ENCODE measurements at regions not wholly inside any gene's neighbourhood (a gene's known extent, or its start where the extent isn't known, plus 50 kb on each side); places are given as distances from the start of the nearest gene placed in this dataset.

DNA sequence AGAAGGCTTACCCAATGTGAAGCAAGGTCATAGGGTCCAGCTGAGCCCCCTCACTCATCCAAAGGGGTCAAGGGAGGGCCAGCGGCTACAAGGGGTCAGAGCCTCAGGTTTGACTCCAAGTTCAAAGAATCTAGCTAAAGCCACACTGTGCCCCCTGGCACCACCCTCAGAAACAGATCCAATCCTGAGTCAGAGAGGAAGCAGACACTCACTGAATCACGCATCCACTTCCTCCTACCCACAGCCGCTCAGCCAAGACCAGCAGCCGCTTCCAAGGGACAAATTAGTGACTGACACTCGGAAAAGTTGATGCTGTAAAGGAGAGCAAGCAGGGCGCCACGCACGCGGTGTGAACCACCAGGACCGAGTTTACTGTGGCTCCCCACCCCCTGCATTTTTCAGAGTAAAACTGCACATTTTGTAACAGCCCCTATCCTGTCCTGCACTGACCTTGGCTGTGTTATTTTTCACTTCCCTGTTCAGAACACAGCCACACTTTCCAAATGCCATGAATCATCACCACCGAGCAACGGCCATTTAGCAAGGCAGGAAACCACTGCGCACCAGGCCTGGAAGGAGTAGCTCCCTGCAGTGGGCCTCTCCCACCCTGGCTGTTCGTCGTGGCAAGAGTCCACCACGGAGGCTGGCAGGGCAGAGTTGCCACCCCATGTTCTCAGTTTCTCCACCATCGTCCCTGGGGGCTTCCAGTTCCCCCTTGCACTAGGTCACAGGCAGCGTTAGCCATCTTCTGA, 147.8 kb downstream of the TOMM20 start:
- intact Hi-C loops (cut with micrococcal nuclease): no loop called here
- 1% methylated on average over 17 of the region's 18 CpGs for WGBS (ENCODE audit: insufficient coverage)
- Histone ChIP-seq H3K9me3 (ENCODE audit: control extremely low read depth in 1 of 3, control insufficient read depth in 2 of 3, insufficient read depth in 1 of 3, low read length in 2 of 3) (no peaks in the 10 kb centered on the region), H3K27me3 (replicated peaks in 1 of 4; ENCODE audit: control extremely low read depth in 1 of 4, control insufficient read depth in 3 of 4, insufficient read depth in 4 of 4, low read length in 3 of 4) (no peaks in the 10 kb centered on the region), H3K4me2 (replicated peaks; ENCODE audit: low read depth, low read length, poor library complexity, severe bottlenecking) (peak overlapping the region; percentile 69), H3K4me1 (ENCODE audit: control insufficient read depth in 2 of 2, insufficient read depth in 2 of 2, low read length in 2 of 2) (peaks cover 48 to 63% of the 10 kb centered on the region in 2 donors), H3K27ac (ENCODE audit: low read length in 2 of 2) (peak overlapping the region; percentile 64 to 73), H3K9ac (ENCODE audit: low read length) (peak overlapping the region; percentile 19), H2AFZ (ENCODE audit: insufficient read depth, low read depth, low read length, poor library complexity, severe bottlenecking) (peak overlapping the region; percentile 25), H4K20me1 (ENCODE audit: control insufficient read depth, insufficient read depth, low read length, poor library complexity, severe bottlenecking) (no peaks in the 10 kb centered on the region), H3K36me3 (replicated peaks in 1 of 2; ENCODE audit: control extremely low read depth in 1 of 2, control insufficient read depth in 1 of 2, extremely low read depth in 1 of 2, insufficient read depth in 2 of 2, low read length in 1 of 2) (no peaks in the 10 kb centered on the region), H3K4me3 (ENCODE audit: control extremely low read depth in 1 of 5, extremely low read depth in 1 of 5, insufficient read depth in 1 of 5, low read depth in 2 of 5, low read length in 4 of 5) (peak overlapping the region in 3 of 5 experiments; percentile 5 to 28 (median 7)), H3K79me2 (ENCODE audit: control insufficient read depth, insufficient read depth, low read length) (no peaks in the 10 kb centered on the region)
- H3K27me3 Mint-ChIP-seq: no peaks in the 10 kb centered on the region
- peak overlapping the region; percentile 88 for H3K4me3 Mint-ChIP-seq
- peak overlapping the region; percentile 98 for H3K27ac Mint-ChIP-seq
- peak; percentile 52 for ATAC-seq (ENCODE audit: low read depth)
- H3K4me1 Mint-ChIP-seq: peaks cover 61% of the 10 kb centered on the region
- ChIA-PET POLR2A (interaction anchor here (1.2 to 3.6 kb wide), 3 partner anchors 9 to 369 kb away, joined by 4 to 30 read pairs (median 5); no protein-coding TSS in a partner anchor), CTCF (interaction anchor here (0.5 to 3.4 kb wide), 9 partner anchors 27 to 368 kb away, joined by 3 to 30 read pairs (median 4); no protein-coding TSS in a partner anchor)
- DNase-seq: peak; percentile 74
- no peaks in the 10 kb centered on the region for H3K9me3 Mint-ChIP-seq (ENCODE audit: insufficient read depth)
- TF ChIP-seq, protein P1, sequence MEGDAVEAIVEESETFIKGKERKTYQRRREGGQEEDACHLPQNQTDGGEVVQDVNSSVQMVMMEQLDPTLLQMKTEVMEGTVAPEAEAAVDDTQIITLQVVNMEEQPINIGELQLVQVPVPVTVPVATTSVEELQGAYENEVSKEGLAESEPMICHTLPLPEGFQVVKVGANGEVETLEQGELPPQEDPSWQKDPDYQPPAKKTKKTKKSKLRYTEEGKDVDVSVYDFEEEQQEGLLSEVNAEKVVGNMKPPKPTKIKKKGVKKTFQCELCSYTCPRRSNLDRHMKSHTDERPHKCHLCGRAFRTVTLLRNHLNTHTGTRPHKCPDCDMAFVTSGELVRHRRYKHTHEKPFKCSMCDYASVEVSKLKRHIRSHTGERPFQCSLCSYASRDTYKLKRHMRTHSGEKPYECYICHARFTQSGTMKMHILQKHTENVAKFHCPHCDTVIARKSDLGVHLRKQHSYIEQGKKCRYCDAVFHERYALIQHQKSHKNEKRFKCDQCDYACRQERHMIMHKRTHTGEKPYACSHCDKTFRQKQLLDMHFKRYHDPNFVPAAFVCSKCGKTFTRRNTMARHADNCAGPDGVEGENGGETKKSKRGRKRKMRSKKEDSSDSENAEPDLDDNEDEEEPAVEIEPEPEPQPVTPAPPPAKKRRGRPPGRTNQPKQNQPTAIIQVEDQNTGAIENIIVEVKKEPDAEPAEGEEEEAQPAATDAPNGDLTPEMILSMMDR (IDR thresholded peaks at IDR 0.05): no peak
- no peak for TF ChIP-seq EZH2 (IDR thresholded peaks at IDR 0.05; ENCODE audit: borderline replicate concordance, insufficient read depth, low read depth, low read length, poor library complexity, severe bottlenecking)

DNA sequence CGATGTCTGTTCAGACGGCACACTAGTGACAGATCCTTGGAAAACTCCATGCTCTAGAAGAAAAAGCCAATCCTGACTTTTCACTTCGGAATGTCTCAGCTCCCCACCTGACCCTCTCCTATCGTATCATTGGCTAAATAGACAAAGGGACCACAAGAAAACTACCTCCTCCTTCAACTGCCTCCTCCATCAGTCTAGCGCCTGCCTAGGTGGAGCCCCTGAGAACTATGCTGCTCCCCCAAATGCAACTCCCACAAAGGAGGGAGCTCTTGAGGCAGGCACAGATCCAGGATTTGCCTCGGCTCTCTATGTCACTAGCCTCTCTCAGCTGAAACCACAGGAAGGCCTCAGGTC, 148.4 kb downstream of the TOMM20 start:
- POLR2A ChIA-PET: interaction anchor here (1.2 to 3.6 kb wide), 3 partner anchors 8 to 368 kb away, joined by 4 to 30 read pairs (median 5); no protein-coding TSS in a partner anchor
- Histone ChIP-seq H4K20me1 (ENCODE audit: control insufficient read depth, insufficient read depth, low read length, poor library complexity, severe bottlenecking) (no peaks in the 10 kb centered on the region), H3K27ac (ENCODE audit: low read length in 2 of 2) (peak overlapping the region; percentile 64 to 73), H3K4me3 (ENCODE audit: control extremely low read depth in 1 of 5, extremely low read depth in 1 of 5, insufficient read depth in 1 of 5, low read depth in 2 of 5, low read length in 4 of 5) (peak overlapping the region in 1 of 5 experiments; percentile 28), H3K4me2 (replicated peaks; ENCODE audit: low read depth, low read length, poor library complexity, severe bottlenecking) (peak overlapping the region; percentile 69), H3K27me3 (replicated peaks in 1 of 4; ENCODE audit: control extremely low read depth in 1 of 4, control insufficient read depth in 3 of 4, insufficient read depth in 4 of 4, low read length in 3 of 4) (no peaks in the 10 kb centered on the region), H3K9ac (ENCODE audit: low read length) (peak overlapping the region; percentile 19), H3K36me3 (replicated peaks in 1 of 2; ENCODE audit: control extremely low read depth in 1 of 2, control insufficient read depth in 1 of 2, extremely low read depth in 1 of 2, insufficient read depth in 2 of 2, low read length in 1 of 2) (no peaks in the 10 kb centered on the region), H3K79me2 (ENCODE audit: control insufficient read depth, insufficient read depth, low read length) (no peaks in the 10 kb centered on the region), H2AFZ (ENCODE audit: insufficient read depth, low read depth, low read length, poor library complexity, severe bottlenecking) (peak overlapping the region; percentile 25), H3K9me3 (ENCODE audit: control extremely low read depth in 1 of 3, control insufficient read depth in 2 of 3, insufficient read depth in 1 of 3, low read length in 2 of 3) (no peaks in the 10 kb centered on the region), H3K4me1 (ENCODE audit: control insufficient read depth in 2 of 2, insufficient read depth in 2 of 2, low read length in 2 of 2) (peaks cover 48 to 63% of the 10 kb centered on the region in 2 donors)
- ATAC-seq (ENCODE audit: low read depth) (no peak), DNase-seq (no peak)
- no peak for TF ChIP-seq EZH2 (IDR thresholded peaks at IDR 0.05; ENCODE audit: borderline replicate concordance, insufficient read depth, low read depth, low read length, poor library complexity, severe bottlenecking)
- TF ChIP-seq, protein P1 (IDR thresholded peaks at IDR 0.05): no peak
- 55% methylated on average over 5 of the region's 6 CpGs for WGBS (ENCODE audit: insufficient coverage)
- Mint-ChIP-seq H3K27me3 (no peaks in the 10 kb centered on the region), H3K4me3 (peak overlapping the region; percentile 88), H3K27ac (peak overlapping the region; percentile 98), H3K4me1 (peaks cover 65% of the 10 kb centered on the region), H3K9me3 (ENCODE audit: insufficient read depth) (no peaks in the 10 kb centered on the region)
- CTCF ChIA-PET: interaction anchor here (0.6 to 3.4 kb wide), 7 partner anchors 27 to 367 kb away, joined by 3 to 30 read pairs (median 4); no protein-coding TSS in a partner anchor
- intact Hi-C loops (cut with micrococcal nuclease): no loop called here
